HG02938 (cell line): ENCODE measurements at regions not wholly inside any gene's neighbourhood (a gene's known extent, or its start where the extent isn't known, plus 50 kb on each side); places are given as distances from the start of the nearest gene placed in this dataset.
A peak's percentile ranks its signal among the peaks of the same experiment; 100 is the strongest.

Experiments used
- ATAC-seq: cut with Tn5 transposase; IDR thresholded peaks from one replicate; pipeline ENCODE4 v1.9.1; 2021; ENCODE audit warnings: mild to moderate bottlenecking, moderate library complexity; ENCODE audit not compliant: unreplicated experiment

DNA sequence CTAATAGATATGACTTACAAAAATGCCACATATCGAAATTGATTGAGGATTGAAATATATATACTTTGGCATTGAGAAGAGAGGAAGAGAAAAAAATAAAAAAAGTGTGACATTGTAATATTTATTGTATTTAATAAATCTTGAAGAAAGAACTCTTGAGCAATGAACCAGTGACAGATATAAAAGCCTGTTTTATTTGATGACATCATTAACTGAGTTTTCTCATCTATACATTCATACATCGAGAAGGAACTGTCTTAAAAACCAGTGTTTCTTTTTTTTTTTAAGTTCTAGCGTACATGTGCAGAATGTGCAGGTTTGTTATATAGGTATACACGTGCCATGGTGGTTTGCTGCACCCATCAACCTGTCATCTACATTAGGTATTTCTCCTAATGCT lies 368.2 kb downstream of the SNAPC1 start:
- ATAC-seq, result no peak

DNA sequence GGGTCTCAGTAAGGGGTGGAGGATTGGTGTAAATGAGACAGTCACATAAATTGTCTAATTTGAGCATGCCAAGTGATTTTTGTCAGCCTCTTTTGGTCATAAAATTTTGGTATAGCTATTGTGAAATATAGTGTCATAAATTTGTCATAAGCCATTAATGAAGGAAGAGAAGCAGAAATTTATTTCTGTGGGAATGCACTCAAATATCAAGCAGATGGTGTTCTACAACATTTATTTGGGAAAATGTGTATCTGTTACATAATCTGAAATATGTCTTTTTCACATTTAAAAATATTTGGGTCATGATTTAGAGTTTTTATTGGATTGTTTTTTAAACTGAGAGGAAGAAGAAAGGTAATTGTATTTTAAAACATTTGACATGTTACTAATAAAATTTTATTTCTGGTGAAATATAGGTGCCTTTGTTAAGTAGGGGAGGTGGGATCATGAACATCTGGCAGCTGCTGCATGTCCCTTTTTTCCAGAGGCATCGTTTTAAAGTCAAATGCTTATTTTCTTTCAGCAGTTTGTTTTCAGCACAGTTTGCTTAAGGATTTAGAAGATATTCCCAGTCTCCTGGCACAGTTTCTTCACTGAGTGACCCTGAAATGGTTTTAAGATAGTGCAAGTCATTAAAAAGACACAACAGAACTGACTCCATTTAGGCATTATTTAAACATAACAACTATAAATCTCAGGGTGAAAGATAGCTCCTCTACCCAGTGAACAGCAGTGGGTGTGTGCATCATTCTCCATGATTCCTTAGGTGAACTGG lies 371.7 kb downstream of the SNAPC1 start:
- no peak for ATAC-seq

DNA sequence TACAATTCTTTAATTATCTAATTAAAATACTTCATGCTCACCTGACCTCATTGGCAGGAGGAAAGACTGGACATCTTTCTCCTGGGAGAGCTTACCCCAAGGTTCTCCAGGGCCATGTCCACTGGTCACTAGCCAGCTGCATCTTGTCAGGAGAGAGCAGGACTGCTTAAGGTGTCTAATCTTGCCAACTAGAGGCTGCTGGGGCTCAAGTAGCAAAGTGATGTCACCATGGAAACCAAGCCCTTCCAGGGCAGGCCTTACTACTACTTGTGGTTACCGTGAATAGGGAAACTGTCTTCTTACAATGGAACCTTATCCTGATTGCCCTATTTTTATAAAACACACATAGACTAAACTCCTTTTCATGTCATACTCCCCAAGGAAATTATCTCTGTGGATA lies 376.4 kb downstream of the SNAPC1 start:
- ATAC-seq, result no peak

DNA sequence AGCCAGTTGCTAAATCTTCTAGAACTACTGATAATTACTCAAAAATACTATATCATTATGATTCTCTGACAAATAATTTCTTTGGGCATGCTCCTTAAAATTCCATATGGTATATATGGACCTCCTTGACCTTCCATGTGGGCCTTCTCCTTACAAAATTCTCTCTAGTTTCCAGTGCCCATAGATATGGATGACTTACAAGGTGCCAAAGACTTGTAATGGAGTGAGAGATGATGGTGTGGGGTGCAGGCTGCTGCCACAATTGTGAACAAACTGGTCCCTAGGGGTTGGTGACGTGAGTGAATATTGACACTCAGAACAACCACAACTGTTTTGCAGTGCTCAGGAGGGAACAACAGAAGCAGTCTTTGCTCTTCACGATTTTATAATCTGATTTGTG lies 378.9 kb downstream of the SNAPC1 start:
- no peak for ATAC-seq

DNA sequence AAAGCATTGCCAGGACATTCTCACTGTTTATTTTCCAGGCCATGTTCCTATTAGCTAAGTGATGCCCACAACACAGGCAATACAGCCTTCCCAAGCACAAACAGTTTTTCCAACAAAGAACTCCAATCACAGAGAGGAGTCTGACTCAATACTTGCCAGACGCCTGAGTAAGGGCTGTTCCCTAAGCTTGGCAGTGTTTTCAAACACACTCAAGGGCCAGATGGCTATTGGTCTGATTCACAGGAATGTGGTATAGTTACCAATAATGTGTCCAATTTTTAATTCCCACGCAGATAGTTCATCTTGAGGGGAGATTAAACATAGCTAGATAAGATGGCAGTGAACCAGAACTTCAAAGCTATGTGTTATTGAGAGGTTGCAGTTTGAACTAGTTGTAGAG lies 381.0 kb downstream of the SNAPC1 start:
- no peak for ATAC-seq

DNA sequence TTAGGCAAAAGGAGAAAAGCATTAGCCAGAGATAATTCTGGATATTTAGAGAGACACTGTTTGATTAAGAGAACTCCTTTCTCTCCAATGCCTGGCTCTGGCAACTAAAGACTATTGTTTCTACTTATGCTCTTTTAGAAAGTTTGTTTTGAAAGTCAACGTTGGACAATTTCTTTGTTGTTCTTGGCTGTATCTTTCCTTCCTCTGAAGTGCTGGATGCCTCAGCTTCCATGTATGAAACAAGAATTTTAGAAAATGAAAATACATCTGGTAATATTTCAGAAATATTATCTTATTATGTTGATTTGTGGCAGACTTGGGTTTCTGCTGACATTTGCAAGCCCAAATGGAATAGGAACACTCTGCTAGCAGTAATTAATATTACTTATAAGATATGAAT lies 382.6 kb downstream of the SNAPC1 start:
- ATAC-seq, result no peak

DNA sequence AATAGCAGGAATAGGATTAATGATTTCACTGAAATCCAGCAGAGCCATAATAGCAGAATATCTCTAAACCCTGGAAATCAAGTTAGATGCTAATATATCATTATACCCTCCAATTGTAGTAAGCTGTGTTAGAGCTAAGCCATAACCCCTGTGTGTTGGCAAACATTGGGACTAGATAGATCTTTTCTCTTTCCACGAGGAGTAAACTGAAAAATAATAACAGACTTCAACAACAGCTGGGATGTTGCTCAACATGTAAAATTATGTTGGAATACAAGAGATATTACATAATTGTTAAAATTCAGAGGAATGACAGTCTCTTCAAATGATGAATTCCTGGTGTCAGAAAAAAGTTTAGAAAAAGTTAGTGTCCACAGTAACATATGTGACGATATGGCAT lies 383.8 kb downstream of the SNAPC1 start:
- no peak for ATAC-seq

DNA sequence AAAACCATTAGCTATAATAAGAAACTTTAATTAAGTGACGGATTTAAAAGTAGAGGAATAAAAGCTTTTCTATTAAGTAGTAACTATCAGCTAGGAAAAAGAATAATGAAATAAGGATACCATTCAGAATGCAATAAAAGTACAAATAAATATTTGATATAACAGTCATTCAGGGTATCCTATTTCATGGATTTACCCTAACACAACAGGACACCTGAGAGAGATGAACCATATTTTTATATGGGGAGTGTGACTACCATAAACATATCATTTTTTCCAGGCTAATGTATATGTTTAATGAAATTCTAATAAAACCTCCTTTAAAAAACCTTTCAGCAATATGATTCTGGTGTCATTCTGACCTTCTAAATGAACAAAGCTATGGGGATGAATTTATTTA lies 393.8 kb downstream of the SNAPC1 start:
- no peak for ATAC-seq

DNA sequence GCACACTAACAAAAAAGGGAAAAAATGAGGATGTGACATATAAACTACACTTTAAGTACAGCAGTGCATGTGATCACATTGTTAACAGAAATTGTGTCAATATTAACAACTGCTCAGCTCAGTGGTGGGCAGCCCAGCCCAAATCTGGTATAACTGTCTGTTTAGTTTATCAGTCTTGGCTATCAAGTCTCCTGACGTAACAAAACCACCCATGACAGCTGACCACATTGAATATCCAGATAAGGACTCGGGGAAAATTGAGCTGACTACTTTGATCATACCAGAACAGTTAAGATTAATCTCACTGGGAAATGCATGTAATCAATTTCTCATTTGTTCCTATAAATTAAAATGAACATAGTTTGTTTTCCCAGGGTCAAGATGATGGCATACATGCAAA lies 396.6 kb downstream of the SNAPC1 start:
- ATAC-seq, result no peak

DNA sequence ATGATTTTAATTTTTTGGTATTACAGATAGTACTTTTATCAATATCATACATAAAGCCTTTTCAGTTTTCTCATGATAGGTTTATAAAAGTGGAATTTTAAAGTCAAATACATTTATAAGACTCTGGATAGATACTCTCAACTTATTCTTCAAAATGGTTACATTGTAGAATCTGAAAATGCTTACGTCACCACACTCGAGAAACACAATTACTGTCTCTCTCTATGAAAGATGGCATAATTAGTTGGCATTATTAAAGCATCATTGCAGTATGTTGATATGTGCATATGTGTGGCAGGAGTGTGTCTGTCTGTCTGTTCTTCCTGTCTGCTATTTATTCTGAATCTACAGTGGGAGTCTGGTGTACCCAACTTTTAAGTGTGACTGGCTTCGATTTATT lies 397.1 kb downstream of the SNAPC1 start:
- no peak for ATAC-seq

DNA sequence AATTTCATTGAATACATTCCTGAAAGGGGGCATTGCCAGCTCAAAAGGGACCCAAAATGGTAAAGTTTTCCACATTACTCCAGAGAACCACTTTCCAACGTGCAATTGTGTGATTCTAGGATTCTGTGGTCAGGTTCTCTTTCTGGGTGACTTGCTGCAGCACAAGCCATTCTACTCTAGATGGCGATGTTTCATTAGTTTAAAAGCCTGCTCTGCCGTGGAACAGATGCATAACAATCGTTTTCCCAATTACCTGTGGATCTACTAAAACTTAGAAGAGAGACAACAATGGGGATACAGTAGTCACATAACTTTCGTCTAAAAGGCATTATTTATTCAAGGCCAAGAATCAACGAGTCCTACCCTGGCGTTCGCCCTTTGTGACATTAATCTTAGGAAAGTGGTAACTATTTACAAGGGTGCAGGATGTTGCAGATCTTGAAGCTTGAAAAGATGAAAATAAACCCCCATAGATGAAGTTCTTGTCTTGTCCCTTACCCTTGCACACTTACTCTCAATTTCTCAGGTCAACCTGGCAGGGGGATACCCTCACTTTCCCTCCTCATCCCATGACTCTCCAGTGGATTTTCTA lies 400.9 kb downstream of the SNAPC1 start:
- ATAC-seq, result peak; percentile 61

DNA sequence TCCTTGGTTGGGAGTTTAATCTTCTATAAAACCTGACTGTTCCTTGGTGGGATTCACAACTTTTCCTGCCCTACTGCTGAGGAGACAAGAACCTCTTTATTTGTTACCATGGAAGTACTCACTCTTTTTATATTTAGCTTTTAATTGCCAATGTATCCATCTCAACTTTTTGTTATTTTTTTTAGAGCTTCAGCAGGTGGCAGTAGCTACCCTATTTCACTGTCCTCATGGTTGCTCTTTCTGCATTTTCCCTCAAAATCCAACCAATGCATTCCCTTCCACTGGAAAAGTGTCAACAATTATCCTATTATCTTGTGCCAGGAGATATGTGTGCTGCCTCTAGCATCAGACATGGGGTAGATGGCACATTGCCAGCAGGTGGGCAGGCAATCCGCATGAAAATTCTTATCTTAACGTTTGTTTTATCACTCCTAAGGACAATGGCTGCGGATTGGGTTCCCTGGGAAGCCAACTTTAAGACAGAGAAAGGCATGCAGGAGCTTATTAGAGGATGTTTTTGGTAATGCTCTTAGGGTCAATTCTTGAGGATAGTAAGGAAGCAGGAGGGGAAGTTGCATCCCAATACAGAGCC lies 406.4 kb downstream of the SNAPC1 start:
- no peak for ATAC-seq

DNA sequence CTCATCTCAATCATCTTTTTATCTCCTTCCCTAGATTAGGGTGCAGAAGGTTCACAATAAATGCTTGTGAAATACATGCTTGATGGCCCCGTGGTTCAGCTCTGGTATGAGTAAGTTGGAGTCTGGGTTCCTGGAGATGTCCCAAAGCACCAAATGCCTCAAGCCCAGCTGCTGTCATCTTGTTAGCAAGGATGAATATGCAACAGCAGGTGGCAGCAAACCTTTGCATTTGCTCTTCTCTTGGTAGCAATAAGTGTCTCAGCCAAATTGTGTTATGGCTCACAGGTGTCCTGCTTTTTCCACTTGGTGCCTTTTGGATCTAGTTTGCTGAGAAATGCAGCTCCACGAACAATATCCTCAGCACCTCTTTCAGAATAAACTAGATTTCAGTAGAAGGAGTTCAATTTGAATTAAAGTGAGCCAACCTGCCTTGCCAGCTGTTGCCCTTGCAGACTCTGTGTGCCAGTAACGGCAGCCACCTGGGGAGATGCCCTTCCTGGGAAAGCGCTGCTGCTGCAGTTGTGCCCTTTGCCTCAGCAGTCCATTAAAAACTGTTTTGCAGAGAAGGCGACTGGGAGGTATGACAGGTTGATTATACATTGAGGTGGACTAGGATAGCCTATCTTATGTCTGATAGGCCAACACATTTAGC lies 417.3 kb downstream of the SNAPC1 start:
- peak; percentile 59 for ATAC-seq

DNA sequence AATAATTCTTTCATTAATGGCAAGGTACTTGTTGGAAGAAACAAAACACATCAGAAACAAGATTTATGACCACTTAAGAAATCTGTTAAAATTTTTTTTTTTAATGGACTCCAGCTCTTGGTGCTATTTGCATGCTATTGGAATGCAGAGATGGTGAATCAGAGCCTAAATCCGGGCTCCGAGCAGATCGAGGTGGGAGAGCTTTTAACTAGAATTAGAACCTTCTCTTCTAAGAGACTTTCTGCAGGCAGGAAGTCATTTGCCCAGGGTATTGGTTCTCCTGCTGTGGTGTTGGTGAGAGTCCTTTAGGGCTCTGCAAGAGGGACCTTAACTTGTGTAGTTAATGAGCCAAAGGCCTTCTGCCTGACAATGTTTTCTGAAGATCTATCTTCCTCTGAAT lies 419.4 kb downstream of the SNAPC1 start:
- ATAC-seq, result no peak

DNA sequence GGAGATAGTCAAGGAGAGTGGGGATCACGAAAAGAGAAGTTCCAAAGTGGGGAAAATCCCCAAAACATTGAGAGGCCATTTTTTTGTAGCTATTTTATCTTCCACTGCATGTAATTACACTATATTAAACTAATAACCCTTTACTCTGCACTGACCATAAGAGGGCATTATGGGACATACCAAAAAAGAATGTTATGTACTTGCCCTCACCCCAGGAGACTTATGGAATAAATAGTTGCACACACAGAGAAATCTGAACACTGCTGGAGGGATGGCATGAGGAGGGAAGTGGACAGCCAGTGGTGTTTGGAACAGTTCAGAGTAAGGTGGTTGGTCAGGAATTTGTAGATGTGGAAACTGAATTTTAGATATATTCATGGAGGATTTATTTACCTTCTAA lies 422.9 kb downstream of the SNAPC1 start:
- no peak for ATAC-seq

DNA sequence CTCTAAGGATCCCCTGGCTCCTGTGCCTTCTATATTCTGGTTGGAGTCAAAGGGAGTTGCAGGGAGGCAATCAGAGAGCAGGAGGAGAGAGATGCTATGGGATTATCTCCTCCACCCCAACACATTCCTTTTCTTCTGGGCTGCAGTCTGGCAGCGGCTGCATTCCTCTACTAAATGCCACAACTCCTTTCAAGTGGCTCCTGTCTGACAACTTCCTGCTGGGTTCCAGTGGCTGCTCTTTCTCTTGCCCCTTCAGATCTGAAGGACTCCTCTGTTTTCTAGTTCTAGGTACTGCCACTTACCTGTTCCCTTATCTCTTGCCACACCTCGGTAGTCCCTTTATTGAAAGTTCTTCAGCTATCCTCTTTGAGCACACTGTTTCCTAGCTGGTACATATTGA lies 425.0 kb downstream of the SNAPC1 start:
- ATAC-seq, result no peak

DNA sequence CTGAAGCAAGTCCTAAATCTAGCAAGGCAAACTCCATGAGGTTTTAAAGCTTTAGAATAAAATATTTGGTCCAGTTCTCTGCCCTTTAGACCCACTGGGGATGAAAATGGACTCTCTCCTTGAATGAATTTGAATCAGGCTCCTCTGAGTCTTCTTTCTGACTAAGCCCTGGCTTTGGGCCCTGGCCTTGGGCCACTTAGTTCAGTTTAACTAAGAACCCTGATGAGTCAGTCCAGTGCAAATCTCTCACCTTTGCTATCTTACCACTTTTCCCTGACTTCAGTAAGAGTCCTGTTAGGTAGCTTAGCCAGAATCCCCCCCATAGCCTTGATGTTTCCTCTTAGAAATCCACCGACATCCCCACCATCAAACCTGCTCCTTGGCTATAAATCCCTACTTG lies 427.5 kb downstream of the SNAPC1 start:
- ATAC-seq, result no peak

DNA sequence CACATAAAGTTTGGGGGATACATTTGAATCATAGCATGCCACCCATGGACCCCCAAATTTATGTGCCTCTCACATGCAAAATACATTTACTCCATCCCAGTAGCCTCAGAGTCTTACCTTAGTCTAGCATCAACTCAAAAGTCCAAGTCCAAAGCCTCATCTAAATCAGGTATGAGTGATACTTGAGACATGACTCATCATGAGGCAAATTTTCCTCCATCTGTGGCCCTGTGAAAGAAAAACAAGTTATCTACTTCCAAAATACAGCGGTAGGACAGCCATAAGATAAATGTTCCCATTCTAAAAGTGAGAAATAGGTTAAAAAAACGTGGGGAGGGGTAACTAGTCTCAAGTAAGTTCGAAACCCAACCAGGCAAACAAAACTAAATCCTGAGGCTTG lies 444.2 kb downstream of the SNAPC1 start:
- ATAC-seq, result no peak

DNA sequence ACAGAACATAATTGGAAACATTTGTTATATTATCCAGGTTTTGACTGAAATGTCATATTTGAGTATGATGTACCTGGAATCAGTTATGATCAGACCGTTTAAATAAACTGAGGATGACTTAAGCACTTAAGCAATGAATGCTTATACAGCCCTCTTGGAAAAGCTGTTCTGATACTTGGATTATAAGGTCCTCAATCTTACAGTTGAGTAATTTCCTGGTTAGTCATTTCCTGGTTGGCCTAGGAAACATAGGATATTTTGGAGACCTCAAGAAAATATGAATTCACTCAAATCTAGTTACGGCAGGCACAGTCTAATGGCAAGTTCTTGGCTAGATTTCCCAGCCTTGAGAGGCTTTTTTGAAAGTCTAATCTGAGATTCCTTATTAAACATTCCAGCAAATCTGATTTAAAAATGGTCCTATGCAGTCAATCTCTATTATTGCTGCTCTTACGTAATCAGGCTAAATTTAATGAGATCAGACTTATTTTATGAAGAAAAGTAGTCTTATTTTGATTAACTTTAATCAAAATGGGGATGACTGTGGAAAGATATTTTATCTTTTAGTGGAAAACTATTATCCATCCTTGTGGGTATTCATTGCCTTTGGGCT lies 447.2 kb downstream of the SNAPC1 start:
- ATAC-seq, result no peak

DNA sequence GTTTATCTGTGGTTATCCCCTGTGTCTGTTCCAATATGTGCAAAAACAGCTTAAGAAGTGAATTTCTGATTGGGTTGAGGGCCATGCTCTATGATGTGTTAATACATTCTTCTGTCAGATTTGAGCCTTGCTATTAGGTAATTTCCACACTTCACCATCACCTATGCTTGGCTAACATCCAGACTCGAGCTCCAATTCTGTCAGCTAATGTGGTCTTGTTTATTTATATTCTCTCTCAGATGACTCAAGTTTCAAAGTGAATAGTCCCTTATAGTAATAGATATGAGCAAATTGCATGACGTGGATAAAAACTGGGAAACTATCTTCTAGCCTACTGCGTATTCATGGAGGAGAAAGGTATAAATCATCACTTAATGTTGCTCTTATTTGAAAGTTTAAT lies 451.3 kb downstream of the SNAPC1 start:
- ATAC-seq, result no peak

DNA sequence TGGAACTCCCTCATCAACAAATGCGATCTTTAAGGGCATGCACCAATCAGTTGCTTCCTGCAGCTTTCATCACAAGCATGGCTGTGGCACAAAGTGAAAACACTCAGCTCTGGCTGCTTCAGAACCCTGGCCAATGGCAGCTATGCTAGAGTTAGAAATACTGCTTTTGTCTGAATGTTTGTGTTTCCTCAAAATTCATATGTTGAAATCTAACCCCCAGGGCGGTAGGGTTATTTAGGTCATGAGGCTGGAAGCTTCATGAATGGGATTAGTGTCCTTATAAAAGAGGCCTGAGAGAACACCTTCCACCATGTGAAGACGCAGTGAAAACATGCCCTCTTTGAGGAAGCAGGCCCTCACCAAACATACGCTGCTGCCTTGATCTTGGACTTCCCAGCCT lies 453.9 kb downstream of the SNAPC1 start:
- ATAC-seq, result no peak

DNA sequence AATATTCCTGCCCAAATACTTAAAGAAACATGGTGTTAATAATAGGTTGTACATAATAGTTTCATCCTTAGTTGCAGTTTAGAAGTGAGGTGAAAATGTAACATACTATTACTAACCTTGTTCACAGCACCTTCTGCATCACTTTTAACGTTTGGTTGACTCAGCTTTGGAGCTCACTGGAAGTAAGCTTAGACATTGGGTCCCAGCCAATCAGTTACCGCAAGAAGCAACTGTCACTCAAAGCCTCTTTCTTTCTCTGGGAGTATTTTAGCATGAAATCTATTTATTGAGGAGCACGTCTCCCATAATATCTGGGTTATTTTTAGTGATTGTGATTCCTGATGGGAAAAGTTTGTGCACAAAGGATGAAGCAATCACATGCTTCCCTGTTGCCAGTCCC lies 472.6 kb downstream of the SNAPC1 start:
- no peak for ATAC-seq
